HG03139 (cell line): ENCODE measurements at regions not wholly inside any gene's neighbourhood (a gene's known extent, or its start where the extent isn't known, plus 50 kb on each side); places are given as distances from the start of the nearest gene placed in this dataset.
"Not testable (repeated sequence)": the region's sequence is repeated elsewhere in the genome, so short reads cannot be mapped to it uniquely, and the experiment has no call there.

Source experiments
- ATAC-seq: cut with Tn5 transposase; IDR thresholded peaks from one replicate; pipeline ENCODE4 v1.9.1; 2021; ENCODE audit not compliant: unreplicated experiment

DNA sequence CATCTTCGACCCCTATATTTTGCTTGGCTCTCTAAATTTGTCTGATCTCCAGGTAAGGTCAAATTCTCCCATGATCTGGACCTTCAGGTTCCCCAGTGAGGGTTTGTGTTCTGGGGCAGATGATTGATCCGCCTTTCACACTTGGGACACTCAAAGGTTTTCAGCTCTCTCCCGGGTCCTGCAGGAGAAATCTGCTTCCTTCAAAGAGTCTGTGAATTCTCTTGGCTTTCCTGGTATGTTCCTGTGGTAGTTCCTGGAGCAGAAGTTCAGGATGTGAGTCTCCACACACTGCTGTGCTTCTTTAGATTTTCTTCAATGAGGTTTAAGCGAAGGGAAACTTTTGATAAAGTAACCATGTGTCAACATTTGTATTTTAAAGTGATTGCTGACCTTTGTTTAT is 318.0 kb downstream of the TAF11L14 start:
- no peak for ATAC-seq

DNA sequence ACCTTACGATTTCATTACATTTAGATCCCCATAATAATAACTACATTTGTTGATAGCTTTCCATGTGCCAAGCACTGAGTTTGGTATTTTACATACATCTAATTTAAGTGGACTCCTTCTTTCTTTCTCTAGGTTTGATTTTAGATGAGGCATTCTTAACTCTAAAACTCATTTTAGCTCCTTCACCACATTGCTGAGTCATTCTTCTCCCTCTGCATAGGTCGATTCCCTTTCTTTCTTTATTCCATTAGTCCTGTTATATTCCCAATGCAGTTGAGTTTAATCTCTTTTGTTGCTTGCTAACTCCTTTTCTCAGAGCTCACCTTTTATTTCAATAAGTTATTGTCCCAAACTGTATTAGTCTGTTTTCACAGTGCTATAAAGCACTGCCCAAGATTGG is 329.8 kb downstream of the TAF11L14 start:
- ATAC-seq, result no peak

GRCh38 chr5:17966640-17967402 is 332.6 kb downstream of the TAF11L14 start:
- no peak for ATAC-seq

- no peak for ATAC-seq
These were observed 342.1 kb downstream of the TAF11L14 start for GRCh38 chr5:17976404-17976803.

- ATAC-seq, result no peak
These were observed 344.7 kb downstream of the TAF11L14 start for GRCh38 chr5:17978954-17979353.

DNA sequence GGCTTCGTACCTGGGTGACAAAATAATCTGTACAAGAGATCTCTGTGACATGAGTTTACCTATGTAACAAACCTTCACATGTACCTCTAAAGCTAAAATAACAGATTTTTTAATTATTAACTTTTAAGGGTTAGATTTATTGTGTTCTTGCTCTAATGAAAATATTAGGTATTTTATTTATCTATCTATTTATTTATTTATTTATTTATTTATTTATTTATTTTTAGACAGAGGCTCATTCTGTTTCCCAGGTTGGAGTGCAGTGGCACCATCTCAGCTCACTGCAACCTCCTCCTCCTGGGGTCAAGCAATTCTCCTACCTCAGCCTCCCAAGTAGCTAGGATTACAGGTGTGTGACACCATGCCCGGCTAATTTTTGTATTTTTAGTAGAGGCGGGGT is 348.4 kb downstream of the TAF11L14 start:
- not testable (repeated sequence) for ATAC-seq

DNA sequence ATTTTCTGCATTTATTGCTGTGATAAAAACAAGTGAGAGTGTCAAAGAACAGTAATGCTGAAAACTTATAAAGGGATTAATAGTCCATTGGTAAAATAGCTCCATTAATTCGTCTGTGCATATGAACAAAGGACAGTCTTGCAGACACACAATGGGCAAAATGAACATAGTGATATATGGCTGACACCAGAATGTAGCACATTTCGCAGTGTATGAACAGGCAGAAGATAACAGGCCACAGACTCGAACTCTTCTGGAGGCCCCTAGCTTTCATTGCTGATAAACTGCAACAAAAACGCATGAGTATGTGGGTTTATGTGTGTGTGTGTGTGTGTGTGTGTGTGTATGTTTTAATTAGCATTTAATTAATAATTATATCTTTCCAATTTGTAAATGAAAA is 354.8 kb downstream of the TAF11L14 start:
- ATAC-seq, result no peak

GRCh38 chr5:17989567-17990563 is 355.6 kb downstream of the TAF11L14 start:
- no peak for ATAC-seq

DNA sequence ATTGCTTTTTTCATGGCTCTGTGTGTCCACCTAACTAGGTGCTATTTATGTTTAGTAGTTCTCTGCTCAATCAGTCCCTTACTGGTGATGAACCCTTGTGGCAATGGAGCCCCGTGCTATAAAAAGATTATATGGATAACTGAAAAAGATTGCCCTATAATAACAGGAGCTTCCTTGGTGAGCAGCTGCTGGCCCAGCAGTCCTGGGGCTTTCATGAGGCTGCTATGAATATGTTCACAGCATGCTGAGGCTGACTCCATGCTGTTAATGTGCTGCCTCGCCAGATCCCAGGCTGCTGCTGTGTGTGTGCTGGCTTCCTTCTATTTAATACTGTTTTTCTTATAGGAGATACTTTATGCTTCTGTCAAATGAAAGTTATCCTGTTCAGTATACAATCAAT is 357.5 kb downstream of the TAF11L14 start:
- no peak for ATAC-seq

- no peak for ATAC-seq
These were observed 358.0 kb downstream of the TAF11L14 start for GRCh38 chr5:17992291-17992690.

DNA sequence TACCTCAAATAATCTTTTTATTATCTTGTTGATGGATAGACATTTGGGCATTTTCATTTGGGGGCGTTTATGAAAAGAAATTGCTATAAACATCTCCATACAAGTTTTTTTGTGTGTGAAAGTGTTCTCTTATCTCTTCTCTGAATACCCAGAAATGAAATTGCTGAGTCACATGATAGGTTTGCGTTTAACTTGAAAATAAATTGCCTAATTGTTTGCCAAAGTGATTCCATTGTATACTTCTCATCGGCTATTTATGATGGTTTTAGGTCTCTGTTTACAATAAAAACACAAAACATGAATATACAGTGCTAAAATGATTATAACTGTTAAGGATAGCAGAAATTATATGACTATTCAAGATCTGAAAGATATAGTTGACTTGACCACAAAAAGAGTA is 361.7 kb downstream of the TAF11L14 start:
- ATAC-seq, result no peak

DNA sequence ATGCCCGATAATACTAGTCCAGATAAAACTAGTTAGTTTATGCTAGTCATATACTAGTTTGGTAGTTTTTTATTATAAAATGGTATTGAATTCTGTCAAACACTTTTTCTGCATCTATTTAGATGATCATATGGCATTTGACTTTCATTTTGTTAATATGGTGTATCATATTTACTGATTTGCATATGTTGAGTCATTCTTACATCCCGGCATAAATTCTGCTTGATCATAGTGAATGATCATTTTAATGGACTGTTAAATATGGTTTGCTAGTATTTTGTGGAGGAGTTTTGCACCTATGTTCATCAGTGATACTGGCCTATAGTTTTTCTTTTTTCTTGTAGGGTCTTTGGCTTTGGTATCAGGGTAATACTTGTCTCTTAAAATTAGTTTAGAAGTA is 365.6 kb downstream of the TAF11L14 start:
- ATAC-seq, result no peak

DNA sequence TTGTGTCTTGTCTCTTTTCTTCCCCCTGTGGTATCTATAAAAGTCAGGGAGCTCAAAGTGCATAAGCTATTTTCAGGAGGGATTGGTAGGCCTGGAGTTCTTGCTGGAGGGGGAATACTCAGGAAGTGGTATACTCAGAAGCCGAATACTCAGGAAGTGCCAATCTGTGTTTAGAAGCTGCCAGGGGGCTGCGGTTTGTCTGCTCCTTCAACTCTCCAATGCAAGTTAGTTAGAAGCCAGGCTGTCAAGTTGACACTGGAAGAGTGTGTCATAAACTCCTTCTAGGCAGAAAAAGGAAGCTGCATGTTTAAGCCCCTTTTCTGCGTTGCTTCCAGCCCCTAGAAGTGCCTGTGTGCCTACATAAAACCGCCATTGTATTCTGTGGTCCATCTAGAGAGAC is 366.5 kb downstream of the TAF11L14 start:
- ATAC-seq, result no peak

GRCh38 chr5:18003312-18003711 is 369.1 kb downstream of the TAF11L14 start:
- ATAC-seq, result no peak

- no peak for ATAC-seq
These were observed 369.5 kb downstream of the TAF11L14 start for GRCh38 chr5:18003784-18004183.

DNA sequence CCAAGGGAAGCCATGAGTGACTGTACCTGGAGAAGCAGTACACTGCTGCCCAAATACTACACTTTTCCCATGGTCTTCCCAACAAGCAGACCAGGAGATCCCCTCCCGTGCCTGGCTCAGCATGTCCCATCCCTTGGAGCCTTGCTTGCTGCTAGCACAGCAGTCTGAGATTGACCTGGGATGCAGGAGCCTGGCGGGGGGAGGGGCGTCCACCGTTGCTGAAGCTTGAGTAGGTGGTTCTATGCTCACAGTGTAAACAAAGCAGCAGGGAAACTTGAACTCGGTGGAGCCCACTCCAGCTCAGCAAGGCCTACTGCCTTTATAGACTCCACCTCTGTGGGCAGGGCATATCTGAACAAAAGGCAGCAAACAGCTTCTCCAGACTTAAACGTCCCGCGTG is 372.0 kb downstream of the TAF11L14 start:
- not testable (repeated sequence) for ATAC-seq

DNA sequence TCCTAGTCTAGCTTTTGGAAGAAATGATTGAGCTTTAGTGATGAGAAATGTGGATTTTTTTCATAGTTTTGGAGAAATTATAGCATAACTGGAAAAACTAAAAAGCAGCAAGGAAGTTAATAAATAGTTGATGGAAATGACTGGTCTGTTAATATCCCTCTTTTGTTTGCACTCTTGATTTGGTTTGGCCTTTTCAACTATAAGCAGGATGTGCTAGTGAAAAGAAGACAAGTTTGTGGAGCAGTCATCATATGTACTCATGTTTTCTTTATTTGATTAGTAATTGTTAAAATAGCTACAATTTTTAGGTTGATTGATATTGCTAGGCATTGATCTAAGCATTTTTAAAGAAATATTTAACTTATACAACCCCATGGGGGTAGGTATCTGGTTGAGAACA is 374.7 kb downstream of the TAF11L14 start:
- no peak for ATAC-seq

GRCh38 chr5:18010053-18010452 is 375.8 kb downstream of the TAF11L14 start:
- no peak for ATAC-seq

DNA sequence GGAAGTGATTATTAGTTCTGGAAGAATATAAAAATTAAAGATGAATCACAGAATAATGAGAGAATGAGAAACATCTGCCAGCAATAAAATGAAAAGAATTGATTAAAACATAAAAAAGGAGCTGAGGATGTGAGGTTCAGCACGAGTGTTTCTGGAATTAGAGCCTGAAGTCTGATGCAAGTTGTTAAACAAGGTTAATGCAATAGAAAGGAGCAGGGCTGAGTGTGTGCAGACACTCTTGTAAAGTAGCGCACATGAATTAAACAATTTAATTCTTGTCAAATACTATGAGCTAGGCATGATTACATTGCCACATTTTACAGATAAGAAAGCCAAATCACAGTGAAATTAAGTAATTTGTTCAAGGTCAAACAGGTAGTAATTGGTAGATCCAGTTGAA is 384.2 kb downstream of the TAF11L14 start:
- ATAC-seq, result no peak

GRCh38 chr5:18023275-18023674 is 389.0 kb downstream of the TAF11L14 start:
- no peak for ATAC-seq

GRCh38 chr5:18023986-18024385 is 389.7 kb downstream of the TAF11L14 start:
- no peak for ATAC-seq

DNA sequence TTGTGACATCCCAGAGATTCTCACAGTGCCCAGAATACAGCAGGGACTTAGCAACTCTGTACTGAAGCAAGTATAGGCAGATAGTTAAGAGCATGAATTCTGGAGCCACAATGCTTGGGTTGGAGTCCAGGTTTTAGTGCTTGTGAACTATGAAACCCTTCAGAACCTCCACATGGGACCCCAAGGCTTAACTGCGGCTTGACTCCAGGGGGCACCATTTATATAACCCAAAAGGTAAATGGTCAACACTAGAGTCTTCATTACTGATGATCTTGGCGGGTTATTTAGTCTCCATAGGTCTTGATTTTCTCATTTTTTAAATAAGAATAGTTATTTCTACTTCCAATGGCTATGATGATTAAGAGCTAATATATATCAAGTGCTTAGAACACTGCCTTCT is 390.3 kb downstream of the TAF11L14 start:
- no peak for ATAC-seq
